Smooth muscle cell (in vitro differentiated cells): ENCODE measurements at regions not wholly inside any gene's neighbourhood (a gene's known extent, or its start where the extent isn't known, plus 50 kb on each side); places are given as distances from the start of the nearest gene placed in this dataset.
A peak's percentile ranks its signal among the peaks of the same experiment; 100 is the strongest.

Experiments
- DNase-seq: peaks from one replicate; lab custom pipeline; 2025; ENCODE audit not compliant: unreplicated experiment; lab: John Stamatoyannopoulos, UW
- H2AFZ ChIP-seq: fragments of 200-600 bp; sonication (generic); 2 replicates; pipeline ENCODE4 v1.6.0; 2016; ENCODE audit warnings: antibody characterized with exemption, low read depth, mild to moderate bottlenecking
- H3F3A ChIP-seq: fragments of 200-600 bp; sonication (generic); 2 replicates; pipeline ENCODE4 v1.6.0; 2017; ENCODE audit warnings: antibody characterized with exemption, low read depth
- H3K27ac ChIP-seq: fragments of 200-600 bp; sonication (generic); 2 replicates; pipeline ENCODE4 v1.5.1; 2016; ENCODE audit warnings: low read depth, mild to moderate bottlenecking
- H3K27me3 ChIP-seq: fragments of 200-600 bp; sonication (generic); 2 replicates; pipeline ENCODE4 v1.6.1; 2016; ENCODE audit warnings: low read depth, mild to moderate bottlenecking
- H3K36me3 ChIP-seq: fragments of 200-600 bp; sonication (generic); 2 replicates; pipeline ENCODE4 v1.5.1; 2016; ENCODE audit warnings: low read depth
- H3K4me1 ChIP-seq: fragments of 200-600 bp; sonication (generic); 2 replicates; pipeline ENCODE4 v1.5.1; 2016; ENCODE audit warnings: low read depth
- H3K4me2 ChIP-seq: fragments of 200-600 bp; sonication (generic); 2 replicates; pipeline ENCODE4 v1.6.0; 2016; ENCODE audit warnings: mild to moderate bottlenecking
- H3K4me3 ChIP-seq: fragments of 200-600 bp; sonication (generic); 2 replicates; pipeline ENCODE4 v1.5.1; 2016; ENCODE audit warnings: mild to moderate bottlenecking
- H3K79me2 ChIP-seq: fragments of 200-600 bp; sonication (generic); 2 replicates; pipeline ENCODE4 v1.6.0; 2016; ENCODE audit warnings: low read depth, mild to moderate bottlenecking
- H3K9ac ChIP-seq: fragments of 200-600 bp; sonication (generic); 2 replicates; pipeline ENCODE4 v1.6.0; 2016; ENCODE audit warnings: low read depth
- H3K9me3 ChIP-seq: fragments of 200-600 bp; sonication (generic); replicated peaks from 2 replicates; pipeline ENCODE4 v1.5.1; 2016; ENCODE audit warnings: low read depth
- H4K20me1 ChIP-seq: fragments of 200-600 bp; sonication (generic); 2 replicates; pipeline ENCODE4 v1.6.0; 2016; ENCODE audit warnings: low read depth
- WGBS: methylation state at CpG from one replicate; pipeline ENCODE4 v1.1.7; 2016; ENCODE audit warnings: low lambda C conversion rate; 5-methylcytosine and 5-hydroxymethylcytosine counted together
- TF ChIP-seq, protein P1 (sequence below): fragments of 200-600 bp; sonication (generic); IDR thresholded peaks from 2 replicates; pipeline ENCODE4 v1.5.1; 2017; ENCODE audit warnings: borderline replicate concordance, mild to moderate bottlenecking, antibody characterized with exemption; ENCODE audit not compliant: insufficient read depth, poor library complexity, severe bottlenecking

DNA sequence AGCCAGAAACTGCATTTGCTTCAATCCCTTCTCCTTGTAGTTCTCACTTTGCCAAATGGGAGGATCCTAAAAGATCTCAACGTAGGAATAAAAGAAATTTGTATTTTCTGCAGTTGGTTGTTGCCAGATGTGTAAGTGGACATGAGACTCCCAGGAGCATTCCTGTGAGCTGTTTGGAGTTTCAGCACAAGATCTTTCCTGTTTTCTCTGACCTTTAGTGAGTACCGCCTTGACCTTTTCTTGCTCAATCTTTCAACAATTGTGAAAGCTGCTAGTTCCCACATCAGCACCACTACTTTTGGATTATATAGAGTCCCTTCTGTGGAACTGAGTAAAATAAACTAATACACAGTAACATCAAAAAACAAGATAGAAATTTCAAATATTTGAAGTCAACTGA is 683.8 kb upstream of the PABPC4L start:
- Histone ChIP-seq H3K79me2 (no peaks in the 10 kb centered on the region), H3K4me1 (no peaks in the 10 kb centered on the region), H3K36me3 (no peaks in the 10 kb centered on the region), H3K27ac (no peak overlapping the region), H3K4me2 (no peak overlapping the region), H3K4me3 (no peak overlapping the region), H3K9ac (no peak overlapping the region), H3K9me3 (no peaks in the 10 kb centered on the region), H3K27me3 (no peaks in the 10 kb centered on the region), H2AFZ (no peak overlapping the region), H4K20me1 (no peaks in the 10 kb centered on the region), H3F3A (no peaks in the 10 kb centered on the region)
- 92% methylated on average over 2 of the region's 2 CpGs for WGBS
- TF ChIP-seq, protein P1, sequence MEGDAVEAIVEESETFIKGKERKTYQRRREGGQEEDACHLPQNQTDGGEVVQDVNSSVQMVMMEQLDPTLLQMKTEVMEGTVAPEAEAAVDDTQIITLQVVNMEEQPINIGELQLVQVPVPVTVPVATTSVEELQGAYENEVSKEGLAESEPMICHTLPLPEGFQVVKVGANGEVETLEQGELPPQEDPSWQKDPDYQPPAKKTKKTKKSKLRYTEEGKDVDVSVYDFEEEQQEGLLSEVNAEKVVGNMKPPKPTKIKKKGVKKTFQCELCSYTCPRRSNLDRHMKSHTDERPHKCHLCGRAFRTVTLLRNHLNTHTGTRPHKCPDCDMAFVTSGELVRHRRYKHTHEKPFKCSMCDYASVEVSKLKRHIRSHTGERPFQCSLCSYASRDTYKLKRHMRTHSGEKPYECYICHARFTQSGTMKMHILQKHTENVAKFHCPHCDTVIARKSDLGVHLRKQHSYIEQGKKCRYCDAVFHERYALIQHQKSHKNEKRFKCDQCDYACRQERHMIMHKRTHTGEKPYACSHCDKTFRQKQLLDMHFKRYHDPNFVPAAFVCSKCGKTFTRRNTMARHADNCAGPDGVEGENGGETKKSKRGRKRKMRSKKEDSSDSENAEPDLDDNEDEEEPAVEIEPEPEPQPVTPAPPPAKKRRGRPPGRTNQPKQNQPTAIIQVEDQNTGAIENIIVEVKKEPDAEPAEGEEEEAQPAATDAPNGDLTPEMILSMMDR = no peak
- DNase-seq = no peak

DNA sequence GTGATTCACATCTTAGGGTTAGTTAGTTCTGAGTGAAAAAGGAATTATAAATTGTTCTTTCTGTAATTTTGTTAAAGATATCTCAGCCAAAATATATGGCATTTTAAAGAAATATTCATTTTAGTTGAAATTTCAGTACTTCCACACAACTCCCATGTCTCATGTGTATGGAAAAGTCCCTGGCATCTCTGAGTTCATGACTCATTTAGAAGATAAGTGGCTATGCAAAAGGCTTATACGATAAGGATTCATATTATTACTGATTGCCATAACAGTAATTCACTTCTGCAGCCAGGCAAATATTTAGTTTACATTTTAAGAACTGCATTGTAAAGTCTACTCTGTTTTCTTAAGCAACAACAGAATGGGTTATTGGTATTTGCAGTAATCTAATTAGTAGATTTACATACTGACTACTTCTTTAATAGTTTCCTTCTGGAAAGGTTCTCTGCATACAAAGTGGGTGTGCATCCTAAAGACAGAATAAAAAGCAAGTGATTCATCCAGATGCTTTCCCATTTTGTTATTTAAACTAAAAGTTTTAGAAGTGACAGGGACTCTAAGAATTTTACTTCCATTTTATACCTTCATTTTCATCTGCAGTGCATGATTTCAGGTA is 682.4 kb upstream of the PABPC4L start:
- no peaks in the 10 kb centered on the region for H3K9me3 ChIP-seq
- no peaks in the 10 kb centered on the region for H3K4me1 ChIP-seq
- DNase-seq = no peak
- no peak overlapping the region for H2AFZ ChIP-seq
- no peaks in the 10 kb centered on the region for H3F3A ChIP-seq
- H3K79me2 ChIP-seq = no peaks in the 10 kb centered on the region
- TF ChIP-seq, protein P1 = no peak
- no peaks in the 10 kb centered on the region for H4K20me1 ChIP-seq
- H3K27me3 ChIP-seq = no peaks in the 10 kb centered on the region
- H3K27ac ChIP-seq = peak overlapping the region; percentile 39
- H3K36me3 ChIP-seq = no peaks in the 10 kb centered on the region
- H3K4me2 ChIP-seq = peak overlapping the region; percentile 53
- WGBS = 9% methylated on average over 1 of the region's 1 CpG
- no peak overlapping the region for H3K4me3 ChIP-seq
- no peak overlapping the region for H3K9ac ChIP-seq

DNA sequence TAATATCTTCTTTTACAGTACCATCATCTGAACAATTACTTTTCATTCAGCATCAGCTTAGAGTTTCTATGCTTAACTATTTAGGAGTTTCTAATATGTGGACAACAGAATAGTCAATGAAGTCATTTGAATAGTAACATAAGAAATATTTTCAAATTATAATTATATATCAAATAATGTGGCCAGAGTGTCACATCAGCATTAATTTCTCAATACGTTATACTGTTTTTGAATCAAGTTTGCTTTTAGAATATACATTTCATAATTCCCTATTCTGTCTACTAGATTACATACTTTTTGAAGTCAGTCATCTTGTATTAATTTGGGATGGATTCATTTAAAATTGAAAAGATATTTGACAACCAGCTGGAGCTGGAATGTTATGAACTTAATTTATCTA is 677.4 kb upstream of the PABPC4L start:
- H3K9me3 ChIP-seq = no peaks in the 10 kb centered on the region
- no peak overlapping the region for H3K4me3 ChIP-seq
- TF ChIP-seq, protein P1 = no peak

DNA sequence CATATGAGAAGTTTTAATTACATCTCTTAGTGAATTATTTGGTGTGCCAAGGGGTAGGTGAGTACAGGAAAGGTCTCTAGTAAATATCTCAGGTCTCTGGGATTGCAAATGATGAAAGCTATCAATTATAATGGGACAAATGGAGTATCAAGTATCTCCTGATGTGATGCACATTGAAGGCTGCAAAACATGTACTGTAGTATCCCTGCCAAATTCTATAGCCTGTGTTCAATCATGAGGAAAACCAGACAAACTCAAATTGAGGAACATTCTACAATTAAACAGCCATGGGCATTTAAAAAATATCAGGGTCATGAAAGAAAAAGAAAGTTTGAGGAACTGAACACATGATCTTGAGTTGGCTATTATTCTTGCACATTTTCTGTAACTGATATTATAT is 665.4 kb upstream of the PABPC4L start:
- Histone ChIP-seq H3K9ac (no peak overlapping the region), H3K27me3 (no peaks in the 10 kb centered on the region), H3K4me3 (no peak overlapping the region), H3K9me3 (no peaks in the 10 kb centered on the region), H2AFZ (peak overlapping the region; percentile 4), H3K4me2 (no peak overlapping the region), H4K20me1 (no peaks in the 10 kb centered on the region), H3K4me1 (no peaks in the 10 kb centered on the region), H3K27ac (no peak overlapping the region), H3K79me2 (no peaks in the 10 kb centered on the region), H3F3A (no peaks in the 10 kb centered on the region), H3K36me3 (no peaks in the 10 kb centered on the region)
- TF ChIP-seq, protein P1 = no peak
- DNase-seq = no peak

More for the DNA sequence above, 677.4 kb upstream of the PABPC4L start:
- WGBS = 96% methylated on average over 1 of the region's 1 CpG
- no peaks in the 10 kb centered on the region for H3K4me1 ChIP-seq
- H3K9ac ChIP-seq = no peak overlapping the region
- no peaks in the 10 kb centered on the region for H3K36me3 ChIP-seq
- no peaks in the 10 kb centered on the region for H3F3A ChIP-seq
- H3K27ac ChIP-seq = no peak overlapping the region
- no peaks in the 10 kb centered on the region for H4K20me1 ChIP-seq
- H3K4me2 ChIP-seq = no peak overlapping the region
- H3K27me3 ChIP-seq = no peaks in the 10 kb centered on the region
- H3K79me2 ChIP-seq = no peaks in the 10 kb centered on the region
- DNase-seq = no peak
- no peak overlapping the region for H2AFZ ChIP-seq
